Pancreas (tissue), 10 donors: ENCODE measurements at regions not wholly inside any gene's neighbourhood (a gene's known extent, or its start where the extent isn't known, plus 50 kb on each side); places are given as distances from the start of the nearest gene placed in this dataset.

Experiments used
- ATAC-seq, 4 donors: fragments of 200-7000 bp; cut with Tn5 transposase; one replicate each; pipeline versions ENCODE4 v1.8.0 to v1.9.1; 2020; ENCODE audit warnings: mild to moderate bottlenecking in 4 of 4, moderate library complexity in 4 of 4
- DNase-seq, 6 donors: peaks; one replicate each; pipeline ENCODE4 v3.0.0-alpha.2; 2020
- FAIRE-seq: peaks from 2 replicates; lab custom pipeline; 2012; peaks lifted over from hg19 to GRCh38; lab: Jason Lieb, UNC
- H3K27ac ChIP-seq, 4 donors: fragments of 200-600 bp; sonication (generic); 1 replicate in 3 of 4; 2 replicates in 1 of 4; pipeline versions ENCODE4 v1.5.0 to v1.8.0; 2020
- H3K27me3 ChIP-seq, 4 donors: fragments of 200-600 bp; one replicate each; pipeline ENCODE4 v1.8.0; 2021
- H3K36me3 ChIP-seq, 3 donors: fragments of 200-600 bp; sonication (generic) in 1 of 3; one replicate each; pipeline versions ENCODE4 v1.5.0 to v1.8.0; 2020 to 2021
- H3K4me1 ChIP-seq, 3 donors: fragments of 200-600 bp; one replicate each; pipeline ENCODE4 v1.8.0; 2021
- H3K4me3 ChIP-seq, 4 donors: fragments of 200-600 bp; sonication (generic) in 2 of 4; one replicate each; pipeline versions ENCODE4 v1.5.0 to v1.8.0; 2020 to 2021
- H3K9me3 ChIP-seq, 4 donors: fragments of 200-600 bp; one replicate each; pipeline ENCODE4 v1.8.0; 2021
- CTCF ChIP-seq, 4 donors: fragments of 200-600 bp; sonication (generic) in 3 of 4; IDR thresholded peaks; one replicate each; pipeline versions ENCODE4 v1.5.0 to v1.8.0; 2021; ENCODE audit warnings: antibody characterized with exemption in 4 of 4
- WGBS, 2 donors: extraction: QIAGEN DNeasy Blood & Tissue Kit; methylation state at CpG; one replicate each; pipeline ENCODE4 v1.1.7; 2013; 5-methylcytosine and 5-hydroxymethylcytosine counted together
- intact Hi-C, 3 donors: fragments of 100-400 bp; cut with DNase I; formaldehyde crosslinking; loops; one replicate each; pipeline versions ENCODE4 v1.11.1 to v1.14.2; 2022
- donor health status: healthy with polysubstance abuse.
- donor health status: DM: no; HTN: no; CAD: no; lungs with moderate emphysema.
- donor health status: DM: no; HTN: no; CAD: no.
- donor health status: control.
- donor health status: control.
- donor health status: Bipolar disorder and iron deficiency.
- donor health status: DM: yes; HTN: yes; CAD: no.
- donor health status: DM: no; HTN: no; CAD: no.
- donor health status: DM: no; HTN: no; CAD: no.
- donor health status: DM: yes; HTN: yes; CAD: no.

- DNase-seq (no peak), FAIRE-seq (no peak), ATAC-seq (no peak)
- intact Hi-C loops = no loop called here
- Histone ChIP-seq H3K36me3 (no peaks in the 10 kb centered on the region), H3K4me3 (no peak overlapping the region), H3K4me1 (no peaks in the 10 kb centered on the region), H3K27me3 (no peaks in the 10 kb centered on the region), H3K9me3 (no peaks in the 10 kb centered on the region), H3K27ac (no peak overlapping the region)
- TF ChIP-seq CTCF (IDR thresholded peaks at IDR 0.05) = no peak
- WGBS, 2 donors = 40 to 45% methylated on average over 3 of the region's 3 CpGs
Measured at GRCh38 chr12:77514511-77514910, 316.2 kb upstream of the NAV3 start.

- Histone ChIP-seq H3K4me1 (no peaks in the 10 kb centered on the region), H3K4me3 (no peak overlapping the region), H3K27ac (no peak overlapping the region), H3K36me3 (no peaks in the 10 kb centered on the region), H3K9me3 (no peaks in the 10 kb centered on the region), H3K27me3 (no peaks in the 10 kb centered on the region)
- intact Hi-C loops = no loop called here
- no peak for DNase-seq
- FAIRE-seq = no peak
- TF ChIP-seq CTCF (IDR thresholded peaks at IDR 0.05) = no peak
- ATAC-seq = no peak
- 70 to 85% methylated on average over 1 of the region's 1 CpG for WGBS, 2 donors
Measured at GRCh38 chr12:77510985-77511384, 319.7 kb upstream of the NAV3 start.

DNA sequence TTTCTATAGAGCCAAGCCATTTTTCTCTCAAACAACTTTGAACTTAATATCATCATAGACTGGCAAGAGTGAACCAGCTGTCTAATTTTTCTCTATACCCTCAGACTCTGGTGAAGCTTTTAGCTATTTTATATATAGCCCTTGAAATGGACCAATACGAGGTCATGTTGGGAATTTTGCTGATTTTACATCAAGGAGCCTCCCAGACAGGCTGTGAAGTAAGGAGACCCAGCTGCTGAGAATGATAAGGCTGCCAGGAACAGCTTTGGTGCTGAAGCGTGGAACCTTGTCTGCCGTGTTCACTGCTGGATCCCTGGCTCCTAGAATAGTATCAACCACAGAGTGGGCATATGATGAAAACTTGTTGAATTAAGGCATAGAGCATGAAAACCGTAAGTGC is 326.2 kb upstream of the NAV3 start:
- Histone ChIP-seq H3K9me3 (no peaks in the 10 kb centered on the region), H3K27me3 (no peaks in the 10 kb centered on the region), H3K4me1 (no peaks in the 10 kb centered on the region), H3K27ac (no peak overlapping the region), H3K4me3 (no peak overlapping the region), H3K36me3 (no peaks in the 10 kb centered on the region)
- no peak for FAIRE-seq
- no peak for DNase-seq
- 64 to 79% methylated on average over 4 of the region's 4 CpGs for WGBS, 2 donors
- intact Hi-C loops = no loop called here
- ATAC-seq = no peak
- TF ChIP-seq CTCF (IDR thresholded peaks at IDR 0.05) = no peak

GRCh38 chr12:77500089-77500488 is 330.6 kb upstream of the NAV3 start:
- Histone ChIP-seq H3K4me3 (no peak overlapping the region), H3K27ac (no peak overlapping the region), H3K36me3 (no peaks in the 10 kb centered on the region), H3K9me3 (no peaks in the 10 kb centered on the region), H3K27me3 (no peaks in the 10 kb centered on the region), H3K4me1 (no peaks in the 10 kb centered on the region)
- intact Hi-C loops = no loop called here
- DNase-seq (no peak), FAIRE-seq (no peak), ATAC-seq (no peak)
- TF ChIP-seq CTCF (IDR thresholded peaks at IDR 0.05) = no peak

DNA sequence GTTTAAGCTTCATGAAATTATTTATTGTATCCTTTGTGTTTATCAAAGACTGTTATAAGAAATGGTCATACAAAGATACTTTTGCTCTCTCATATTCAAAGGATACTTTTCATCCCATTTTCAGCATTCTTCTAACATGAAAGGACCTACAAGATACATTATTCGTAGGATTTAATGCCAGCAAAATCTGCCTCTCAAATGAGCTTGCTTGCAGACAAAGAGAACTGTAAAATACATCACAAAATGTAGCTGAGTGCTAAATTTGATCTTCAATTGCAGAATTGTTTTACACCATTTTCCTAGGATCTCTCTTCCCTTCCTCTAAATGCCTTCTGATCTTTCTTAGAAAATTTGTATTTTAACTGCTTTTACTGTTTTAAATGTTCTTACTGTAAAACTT is 333.0 kb upstream of the NAV3 start:
- no peak for DNase-seq
- no peaks in the 10 kb centered on the region for H3K4me1 ChIP-seq
- H3K9me3 ChIP-seq = no peaks in the 10 kb centered on the region
- H3K27ac ChIP-seq = no peak overlapping the region
- 45 to 72% methylated on average over 1 of the region's 1 CpG for WGBS, 2 donors
- ATAC-seq = no peak
- TF ChIP-seq CTCF (IDR thresholded peaks at IDR 0.05) = no peak
- H3K27me3 ChIP-seq = no peaks in the 10 kb centered on the region
- intact Hi-C loops = no loop called here
- FAIRE-seq = no peak
- H3K4me3 ChIP-seq = no peak overlapping the region
- no peaks in the 10 kb centered on the region for H3K36me3 ChIP-seq
